ENCODE measurements at regions not wholly inside any gene's neighbourhood (a gene's known extent, or its start where the extent isn't known, plus 50 kb on each side); places are given as distances from the start of the nearest gene placed in this dataset.

DNA sequence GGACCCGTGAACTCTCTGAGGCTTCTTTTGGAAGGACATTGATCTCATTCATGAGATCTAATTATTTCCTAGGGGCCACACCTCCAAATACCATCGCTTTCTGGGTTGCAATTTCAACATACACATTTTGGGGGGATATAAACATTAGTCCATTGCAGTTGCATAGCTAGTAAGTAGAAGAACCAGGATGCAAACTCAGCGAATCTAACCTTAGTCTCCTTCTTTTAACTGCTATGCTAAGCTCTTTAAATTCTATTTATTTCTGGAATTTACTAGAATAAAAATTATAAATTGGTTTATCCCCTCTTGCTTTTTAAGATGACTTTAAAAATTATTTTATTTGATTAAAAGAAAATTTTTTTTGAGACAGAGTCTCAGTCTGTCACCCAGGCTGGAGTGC is 232.5 kb upstream of the EEF2KMT start:
- TF ChIP-seq PATZ1 (CRISPR knock-in tag; IDR thresholded peaks at IDR 0.05; ENCODE audit: borderline replicate concordance), result no peak
- no peak for TF ChIP-seq OSR1 (CRISPR knock-in tag; IDR thresholded peaks at IDR 0.05)
- no peak for TF ChIP-seq ESRRG (CRISPR knock-in tag; IDR thresholded peaks at IDR 0.05)
- TF ChIP-seq PPARA (CRISPR knock-in tag; IDR thresholded peaks at IDR 0.05; ENCODE audit: borderline replicate concordance), result no peak
- TF ChIP-seq ZFP3 (CRISPR knock-in tag; IDR thresholded peaks at IDR 0.05), result no peak
- TF ChIP-seq ZNF8 (CRISPR knock-in tag; IDR thresholded peaks at IDR 0.05), result no peak
- no peak for TF ChIP-seq RARB (CRISPR knock-in tag; IDR thresholded peaks at IDR 0.05)

Measured in SK-N-SH treated with all-trans-retinoic acid at 6 μM for 48 hours (cell line).